PC-9 (cell line): ENCODE measurements at regions not wholly inside any gene's neighbourhood (a gene's known extent, or its start where the extent isn't known, plus 50 kb on each side); places are given as distances from the start of the nearest gene placed in this dataset.

ENCODE experiments used
- BruUV-seq: library from RNA; stranded (reverse); fragments of 400-500 nt; replicated peaks from 2 replicates; lab custom pipeline; 2021; lab: Mats Ljungman, UMichigan
- CTCF ChIA-PET: fragments of 300-600 bp; sonication (Branson Sonifier 250); formaldehyde crosslinking; loops from one replicate; lab custom pipeline; 2022; ENCODE audit warnings: antibody characterized with exemption; lab: Charles Lee
- POLR2A ChIA-PET: fragments of 300-600 bp; sonication (Branson Sonifier 250); formaldehyde crosslinking; loops from one replicate; lab custom pipeline; 2022; ENCODE audit warnings: antibody characterized with exemption; ENCODE audit not compliant: unreplicated experiment; lab: Charles Lee
- DNase-seq, 2 experiments: peaks; one replicate each; pipeline versions ENCODE4 v3.0.0 to v3.0.0-alpha.2; 2015 to 2022; ENCODE audit warnings: mixed read lengths in 1 of 2
- H2AFZ ChIP-seq: fragments of 200-600 bp; sonication (generic); 2 replicates; pipeline ENCODE4 v1.8.1; 2017; ENCODE audit warnings: antibody characterized with exemption
- H3F3A ChIP-seq: fragments of 200-600 bp; sonication (generic); 2 replicates; pipeline ENCODE4 v1.8.1; 2017; ENCODE audit warnings: antibody characterized with exemption, mild to moderate bottlenecking, low read depth; ENCODE audit not compliant: insufficient read depth
- H3K27ac ChIP-seq: fragments of 200-600 bp; sonication (generic); 2 replicates; pipeline ENCODE4 v1.6.1; 2016; ENCODE audit warnings: mixed run types
- H3K27me3 ChIP-seq: fragments of 200-600 bp; sonication (generic); 2 replicates; pipeline ENCODE4 v1.6.1; 2016; ENCODE audit warnings: low read depth, mixed run types; ENCODE audit not compliant: insufficient read depth
- H3K36me3 ChIP-seq: fragments of 200-600 bp; sonication (generic); 2 replicates; pipeline ENCODE4 v1.6.1; 2016; ENCODE audit warnings: low read depth, mixed run types
- H3K4me1 ChIP-seq: fragments of 200-600 bp; sonication (generic); replicated peaks from 2 replicates; pipeline ENCODE4 v1.6.1; 2016; ENCODE audit warnings: mixed run types; ENCODE audit not compliant: insufficient read depth
- H3K4me2 ChIP-seq: fragments of 200-600 bp; sonication (generic); 2 replicates; pipeline ENCODE4 v1.6.1; 2017; ENCODE audit warnings: mixed run types
- H3K4me3 ChIP-seq: fragments of 200-600 bp; sonication (generic); 2 replicates; pipeline ENCODE4 v1.6.1; 2016; ENCODE audit warnings: mixed run types
- H3K79me2 ChIP-seq: fragments of 200-600 bp; sonication (generic); 2 replicates; pipeline ENCODE4 v1.6.1; 2017; ENCODE audit warnings: low read depth, mixed run types
- H3K9me2 ChIP-seq: fragments of 200-600 bp; sonication (generic); 2 replicates; pipeline ENCODE4 v1.8.1; 2017; ENCODE audit warnings: mild to moderate bottlenecking; ENCODE audit not compliant: insufficient read depth
- H3K9me3 ChIP-seq: fragments of 200-600 bp; sonication (generic); 2 replicates; pipeline ENCODE4 v1.8.1; 2016; ENCODE audit warnings: low read depth; ENCODE audit not compliant: insufficient read depth
- H4K20me1 ChIP-seq: fragments of 200-600 bp; sonication (generic); 2 replicates; pipeline ENCODE4 v1.8.1; 2017; ENCODE audit not compliant: insufficient read depth
- EZH2 ChIP-seq: fragments of 200-600 bp; sonication (generic); IDR thresholded peaks from 2 replicates; pipeline ENCODE4 v1.8.0; 2017; ENCODE audit warnings: antibody characterized with exemption, low read depth
- intact Hi-C: fragments of 100-400 bp; cut with micrococcal nuclease; formaldehyde crosslinking; loops from one replicate; pipeline ENCODE4 v1.10.0; 2022; ENCODE audit not compliant: unreplicated experiment
- TF ChIP-seq, protein P1 (sequence below): fragments of 200-600 bp; sonication (generic); conservative IDR thresholded peaks from 2 replicates; pipeline ENCODE4 v1.6.1; 2017; ENCODE audit warnings: mixed run types, antibody characterized with exemption, mild to moderate bottlenecking, moderate library complexity

GRCh38 chr1:232522189-232522588, 107.7 kb downstream of the SIPA1L2 start:
- Histone ChIP-seq H4K20me1 (no peaks in the 10 kb centered on the region), H3K27ac (no peak overlapping the region), H2AFZ (no peak overlapping the region), H3K4me1 (no peaks in the 10 kb centered on the region), H3K36me3 (no peaks in the 10 kb centered on the region), H3F3A (no peaks in the 10 kb centered on the region), H3K9me3 (no peaks in the 10 kb centered on the region), H3K9me2 (no peaks in the 10 kb centered on the region), H3K4me2 (no peak overlapping the region), H3K79me2 (no peaks in the 10 kb centered on the region), H3K4me3 (no peak overlapping the region), H3K27me3 (no peaks in the 10 kb centered on the region)
- intact Hi-C loops = no loop called here
- BruUV-seq = no TSS peak
- POLR2A ChIA-PET = no interaction called here
- TF ChIP-seq EZH2 = no peak
- DNase-seq = no peak
- CTCF ChIA-PET = no interaction called here

- intact Hi-C loops = no loop called here
- H3F3A ChIP-seq = no peaks in the 10 kb centered on the region
- no peaks in the 10 kb centered on the region for H3K9me3 ChIP-seq
- no peak overlapping the region for H2AFZ ChIP-seq
- no peak overlapping the region for H3K4me2 ChIP-seq
- no peak overlapping the region for H3K4me3 ChIP-seq
- H3K27ac ChIP-seq = no peak overlapping the region
- BruUV-seq = no TSS peak
- no peaks in the 10 kb centered on the region for H3K36me3 ChIP-seq
- no peak for DNase-seq
- CTCF ChIA-PET = no interaction called here
- TF ChIP-seq, protein P1, sequence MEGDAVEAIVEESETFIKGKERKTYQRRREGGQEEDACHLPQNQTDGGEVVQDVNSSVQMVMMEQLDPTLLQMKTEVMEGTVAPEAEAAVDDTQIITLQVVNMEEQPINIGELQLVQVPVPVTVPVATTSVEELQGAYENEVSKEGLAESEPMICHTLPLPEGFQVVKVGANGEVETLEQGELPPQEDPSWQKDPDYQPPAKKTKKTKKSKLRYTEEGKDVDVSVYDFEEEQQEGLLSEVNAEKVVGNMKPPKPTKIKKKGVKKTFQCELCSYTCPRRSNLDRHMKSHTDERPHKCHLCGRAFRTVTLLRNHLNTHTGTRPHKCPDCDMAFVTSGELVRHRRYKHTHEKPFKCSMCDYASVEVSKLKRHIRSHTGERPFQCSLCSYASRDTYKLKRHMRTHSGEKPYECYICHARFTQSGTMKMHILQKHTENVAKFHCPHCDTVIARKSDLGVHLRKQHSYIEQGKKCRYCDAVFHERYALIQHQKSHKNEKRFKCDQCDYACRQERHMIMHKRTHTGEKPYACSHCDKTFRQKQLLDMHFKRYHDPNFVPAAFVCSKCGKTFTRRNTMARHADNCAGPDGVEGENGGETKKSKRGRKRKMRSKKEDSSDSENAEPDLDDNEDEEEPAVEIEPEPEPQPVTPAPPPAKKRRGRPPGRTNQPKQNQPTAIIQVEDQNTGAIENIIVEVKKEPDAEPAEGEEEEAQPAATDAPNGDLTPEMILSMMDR = no peak
- TF ChIP-seq EZH2 = no peak
- no peaks in the 10 kb centered on the region for H3K79me2 ChIP-seq
- H3K27me3 ChIP-seq = no peaks in the 10 kb centered on the region
- no peaks in the 10 kb centered on the region for H4K20me1 ChIP-seq
- no peaks in the 10 kb centered on the region for H3K4me1 ChIP-seq
- H3K9me2 ChIP-seq = no peaks in the 10 kb centered on the region
- POLR2A ChIA-PET = no interaction called here
Observed at GRCh38 chr1:232521660-232522059, 108.3 kb downstream of the SIPA1L2 start.

- Histone ChIP-seq H2AFZ (no peak overlapping the region), H3K27ac (no peak overlapping the region), H3F3A (no peaks in the 10 kb centered on the region), H3K4me3 (no peak overlapping the region), H3K9me2 (no peaks in the 10 kb centered on the region), H3K4me2 (no peak overlapping the region), H3K36me3 (no peaks in the 10 kb centered on the region), H3K9me3 (peaks cover 5% of the 10 kb centered on the region; the same call in 1 of the 2 replicates), H3K79me2 (no peaks in the 10 kb centered on the region), H3K27me3 (no peaks in the 10 kb centered on the region), H4K20me1 (no peaks in the 10 kb centered on the region), H3K4me1 (no peaks in the 10 kb centered on the region)
- TF ChIP-seq, protein P1 = no peak
- TF ChIP-seq EZH2 = no peak
- ChIA-PET CTCF (no interaction called here), POLR2A (no interaction called here)
- BruUV-seq = no TSS peak
- DNase-seq = no peak
- intact Hi-C loops = no loop called here
Observed at GRCh38 chr1:232519186-232519585, 110.7 kb downstream of the SIPA1L2 start.

DNA sequence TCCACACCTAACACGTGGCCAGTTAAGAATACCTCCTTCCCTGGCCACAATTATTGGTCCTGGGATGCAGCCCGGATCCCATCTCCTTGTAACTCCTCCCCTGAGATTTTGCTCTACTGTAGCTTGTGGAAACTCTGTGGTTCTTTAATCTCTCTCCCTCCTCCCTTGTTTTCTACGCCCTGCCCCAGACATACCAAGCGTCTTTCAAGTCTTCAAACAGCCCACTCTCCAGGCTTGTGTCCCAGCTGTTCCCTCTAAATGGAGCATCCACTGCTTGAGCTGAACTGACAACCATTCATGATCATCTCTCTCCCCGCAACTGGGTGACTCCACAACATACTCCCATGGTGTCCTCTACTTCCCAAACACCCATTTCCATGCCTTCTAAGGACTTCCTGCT, 111.6 kb downstream of the SIPA1L2 start:
- BruUV-seq = no TSS peak
- Histone ChIP-seq H4K20me1 (no peaks in the 10 kb centered on the region), H3K79me2 (no peaks in the 10 kb centered on the region), H3K36me3 (no peaks in the 10 kb centered on the region), H3K4me1 (no peaks in the 10 kb centered on the region), H3K4me3 (no peak overlapping the region), H2AFZ (no peak overlapping the region), H3K27ac (no peak overlapping the region), H3K9me2 (no peaks in the 10 kb centered on the region), H3K27me3 (no peaks in the 10 kb centered on the region), H3K9me3 (peaks cover 5% of the 10 kb centered on the region; the same call in 1 of the 2 replicates), H3K4me2 (no peak overlapping the region), H3F3A (no peaks in the 10 kb centered on the region)
- no peak for TF ChIP-seq EZH2
- TF ChIP-seq, protein P1 = no peak
- ChIA-PET CTCF (no interaction called here), POLR2A (no interaction called here)
- intact Hi-C loops = no loop called here
- no peak for DNase-seq
